Skin epidermis (tissue), 12 donors: ENCODE measurements at regions not wholly inside any gene's neighbourhood (a gene's known extent, or its start where the extent isn't known, plus 50 kb on each side); places are given as distances from the start of the nearest gene placed in this dataset.

Experiments used
- H3K27ac ChIP-seq, 21 experiments: fragments of 200-600 bp; sonication (generic) in 11 of 21; one replicate each; pipeline ENCODE4 v1.5.0; 2020; ENCODE audit warnings: mild to moderate bottlenecking in 3 of 21, inconsistent platforms in 2 of 21, moderate library complexity in 2 of 21
- H3K4me3 ChIP-seq, 7 experiments: fragments of 200-600 bp; sonication (generic) in 2 of 7; one replicate each; pipeline ENCODE4 v1.5.0; 2020; ENCODE audit warnings: inconsistent platforms in 2 of 7, mild to moderate bottlenecking in 2 of 7, moderate library complexity in 1 of 7

- H3K27ac ChIP-seq: no peak overlapping the region
- no peak overlapping the region for H3K4me3 ChIP-seq
These were observed 113.6 kb upstream of the ARGLU1 start for GRCh38 chr13:106681536-106681935.

DNA sequence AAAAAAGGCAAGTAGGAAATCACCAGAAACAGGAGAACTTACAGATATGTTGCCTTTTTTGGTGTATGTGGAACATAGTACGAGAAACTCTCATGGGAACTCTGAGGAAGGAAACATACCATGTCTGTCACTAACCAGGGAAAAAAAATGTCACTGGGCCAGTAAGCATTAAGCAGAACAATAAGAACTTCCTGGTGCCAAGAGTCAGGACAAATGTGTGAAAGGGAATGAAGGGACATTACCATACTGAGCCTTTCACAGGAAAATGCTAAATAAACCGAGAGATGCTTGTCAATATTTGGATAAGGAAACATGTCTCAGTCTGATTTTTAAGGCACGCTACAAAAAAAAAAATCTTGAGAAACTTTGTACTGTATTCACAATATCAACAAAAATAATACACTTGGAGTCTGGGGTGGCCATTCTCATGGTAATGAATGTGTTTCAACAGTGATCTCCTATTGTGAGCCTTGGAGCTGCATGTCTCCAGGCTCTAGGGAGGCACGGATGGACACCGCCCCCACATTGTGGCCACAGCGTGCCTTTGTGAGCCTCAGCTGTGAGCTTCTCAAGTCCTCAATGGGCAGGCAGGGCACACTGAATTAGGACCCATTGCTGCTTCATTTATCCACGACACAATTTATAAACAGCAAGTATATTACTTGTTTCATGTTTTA, 113.0 kb upstream of the ARGLU1 start:
- H3K4me3 ChIP-seq: no peak overlapping the region
- H3K27ac ChIP-seq: no peak overlapping the region

- no peak overlapping the region for H3K27ac ChIP-seq
- H3K4me3 ChIP-seq: no peak overlapping the region
These were observed 110.9 kb upstream of the ARGLU1 start for GRCh38 chr13:106678646-106679418.

DNA sequence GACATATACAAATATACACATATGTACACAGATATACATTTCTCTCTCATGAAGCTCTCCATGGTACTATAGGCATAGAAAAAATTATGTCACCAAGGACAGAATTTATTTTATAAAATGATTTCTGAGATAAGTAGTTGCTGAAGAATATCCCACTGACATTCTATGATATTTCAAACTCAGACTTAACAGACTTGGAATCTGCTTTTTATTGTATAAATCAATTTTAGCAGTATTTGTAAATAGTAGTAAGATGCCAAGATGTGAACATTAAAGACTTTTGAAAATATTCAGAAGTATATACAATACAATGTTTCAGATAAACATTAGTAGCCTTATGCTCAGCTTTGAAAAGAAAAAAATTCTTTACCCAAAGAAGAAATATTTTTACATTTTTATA, 107.4 kb upstream of the ARGLU1 start:
- Histone ChIP-seq H3K27ac (no peak overlapping the region), H3K4me3 (no peak overlapping the region)

DNA sequence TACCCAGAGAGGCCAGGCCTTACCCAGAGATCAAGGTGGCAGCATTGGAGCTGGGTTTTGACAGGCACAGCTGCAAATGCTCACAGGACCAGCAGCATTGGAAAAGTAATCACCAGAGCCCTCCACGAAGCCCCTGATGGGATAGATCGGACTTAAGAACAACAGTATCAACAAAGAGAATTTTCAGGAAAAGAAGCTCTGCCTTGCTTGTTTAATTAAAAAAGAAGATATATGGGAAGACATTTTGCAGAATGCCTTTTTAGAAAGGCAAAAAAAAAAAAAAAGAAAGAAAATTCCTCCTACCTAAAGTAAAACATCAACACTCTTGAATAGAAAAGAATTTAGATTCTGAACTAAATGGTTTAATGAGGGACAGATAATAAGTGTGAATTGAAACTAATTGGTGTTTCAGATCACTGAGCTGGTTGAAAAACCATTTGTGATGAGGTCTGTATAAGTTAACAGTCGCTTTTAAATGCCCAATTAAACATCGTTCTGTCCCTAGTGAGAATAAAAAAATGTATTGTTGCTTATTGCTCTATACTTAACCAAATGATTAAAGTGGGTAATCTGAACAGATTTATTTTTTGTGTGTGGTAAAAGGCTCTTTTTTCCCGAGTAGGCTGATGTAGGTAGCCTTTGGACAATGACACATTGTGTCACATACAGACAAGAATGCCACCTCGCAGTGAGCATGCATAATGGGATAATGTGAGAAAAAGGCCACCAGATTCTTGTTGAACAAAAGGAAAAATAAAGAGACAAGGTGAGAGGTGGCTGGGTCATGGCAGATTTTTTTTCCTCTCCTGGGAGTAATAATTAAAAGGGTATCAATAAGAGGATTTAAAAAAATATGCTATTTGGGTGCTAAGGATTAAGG, 93.0 kb upstream of the ARGLU1 start:
- Histone ChIP-seq H3K4me3 (no peak overlapping the region), H3K27ac (no peak overlapping the region)

- H3K4me3 ChIP-seq: no peak overlapping the region
- H3K27ac ChIP-seq: no peak overlapping the region
These were observed 89.2 kb upstream of the ARGLU1 start for GRCh38 chr13:106657104-106657503.

GRCh38 chr13:106656186-106656585, 88.2 kb upstream of the ARGLU1 start:
- H3K4me3 ChIP-seq: no peak overlapping the region
- H3K27ac ChIP-seq: no peak overlapping the region

GRCh38 chr13:106651442-106651841, 83.5 kb upstream of the ARGLU1 start:
- H3K27ac ChIP-seq: peak overlapping the region in 1 of 21 experiments; percentile 14
- H3K4me3 ChIP-seq: no peak overlapping the region

- H3K4me3 ChIP-seq: no peak overlapping the region
- peak overlapping the region in 1 of 21 experiments; percentile 38 for H3K27ac ChIP-seq
These were observed 82.8 kb upstream of the ARGLU1 start for GRCh38 chr13:106650690-106651205.

GRCh38 chr13:106649495-106649894, 81.6 kb upstream of the ARGLU1 start:
- peak overlapping the region in 3 of 21 experiments; percentile 24 to 34 (median 29) for H3K27ac ChIP-seq
- H3K4me3 ChIP-seq: no peak overlapping the region

DNA sequence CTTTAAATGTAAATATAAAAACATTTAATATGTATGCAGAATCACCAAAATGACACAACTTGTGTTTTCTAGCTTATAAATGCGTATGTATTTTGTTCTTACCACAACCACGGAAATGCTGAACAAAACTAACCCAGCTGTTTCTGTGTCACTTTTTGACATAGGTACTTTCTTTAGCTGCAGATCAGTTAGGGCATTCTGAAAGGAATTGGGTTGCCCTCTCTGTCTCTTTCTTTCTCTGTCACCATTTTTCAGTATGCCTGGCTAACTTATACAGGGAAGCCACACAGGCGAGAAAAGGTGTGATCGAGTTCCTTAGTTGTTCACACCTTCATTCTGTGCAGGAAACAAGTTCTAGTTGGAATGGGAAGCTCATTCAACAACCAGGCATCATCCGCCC, 72.6 kb upstream of the ARGLU1 start:
- no peak overlapping the region for H3K4me3 ChIP-seq
- H3K27ac ChIP-seq: no peak overlapping the region

- H3K4me3 ChIP-seq: no peak overlapping the region
- no peak overlapping the region for H3K27ac ChIP-seq
These were observed 69.6 kb upstream of the ARGLU1 start for GRCh38 chr13:106637519-106637918.

DNA sequence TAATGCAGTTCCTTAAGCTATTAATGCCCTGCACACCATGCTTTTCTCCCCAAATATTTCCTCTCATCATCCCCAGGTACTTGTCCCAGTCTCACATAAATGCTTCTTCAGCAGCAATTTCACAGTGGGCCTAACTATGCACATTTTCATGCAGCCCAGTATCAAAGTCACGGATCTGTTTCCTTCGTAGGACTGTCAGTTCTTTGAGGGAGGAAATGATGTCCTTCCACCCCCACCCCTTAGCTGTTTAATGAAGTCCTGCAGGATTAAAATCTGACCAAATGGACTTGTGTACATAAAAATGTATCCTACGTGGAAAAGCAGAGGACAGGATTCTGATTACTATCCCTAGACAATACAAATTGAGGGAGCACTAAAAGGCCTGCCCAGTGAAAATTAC, 68.6 kb upstream of the ARGLU1 start:
- no peak overlapping the region for H3K4me3 ChIP-seq
- no peak overlapping the region for H3K27ac ChIP-seq

DNA sequence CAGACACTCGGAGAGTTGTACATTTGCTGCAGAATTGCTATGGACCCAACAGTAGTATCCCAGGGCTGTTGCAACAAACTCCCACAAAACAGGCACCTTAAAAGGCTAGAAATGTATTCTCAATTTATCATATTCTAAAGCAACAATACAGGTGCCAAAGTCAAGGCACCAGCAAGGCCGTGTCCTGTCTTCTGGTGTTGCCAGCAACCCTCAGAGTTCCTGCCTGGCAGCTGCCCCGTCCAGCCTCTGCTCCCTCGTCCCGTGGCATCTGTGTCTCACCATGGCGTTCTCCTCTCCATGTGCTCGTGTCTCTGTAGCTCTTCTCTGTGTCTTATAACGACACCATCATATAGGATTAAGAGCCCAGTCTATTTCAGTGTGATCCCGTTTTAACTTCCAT, 67.7 kb upstream of the ARGLU1 start:
- no peak overlapping the region for H3K4me3 ChIP-seq
- peak overlapping the region in 5 of 21 experiments; percentile 2 to 62 (median 41) for H3K27ac ChIP-seq

DNA sequence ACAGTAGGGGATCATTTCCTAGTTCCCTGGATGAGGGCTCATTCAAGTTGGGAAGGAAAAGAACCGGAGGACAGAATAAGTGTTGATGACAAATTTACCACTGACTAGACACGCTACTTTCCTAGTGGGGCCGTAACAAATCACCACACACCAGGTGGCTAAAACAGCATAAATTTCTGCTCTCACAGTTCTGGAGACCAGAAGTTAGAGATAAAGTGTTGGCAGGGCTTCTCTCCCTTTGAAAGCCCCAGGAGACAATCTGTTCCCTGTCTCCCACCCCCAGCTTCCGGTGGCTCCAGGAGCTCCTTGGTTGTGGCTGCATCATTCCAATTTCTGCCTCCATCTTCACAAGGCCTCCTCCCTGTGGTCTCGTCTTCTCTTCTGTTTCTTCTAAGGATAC, 65.4 kb upstream of the ARGLU1 start:
- H3K27ac ChIP-seq: no peak overlapping the region

GRCh38 chr13:106630650-106631049, 62.7 kb upstream of the ARGLU1 start:
- no peak overlapping the region for H3K4me3 ChIP-seq
- H3K27ac ChIP-seq: no peak overlapping the region

More for the DNA sequence above, 65.4 kb upstream of the ARGLU1 start:
- H3K4me3 ChIP-seq: no peak overlapping the region

DNA sequence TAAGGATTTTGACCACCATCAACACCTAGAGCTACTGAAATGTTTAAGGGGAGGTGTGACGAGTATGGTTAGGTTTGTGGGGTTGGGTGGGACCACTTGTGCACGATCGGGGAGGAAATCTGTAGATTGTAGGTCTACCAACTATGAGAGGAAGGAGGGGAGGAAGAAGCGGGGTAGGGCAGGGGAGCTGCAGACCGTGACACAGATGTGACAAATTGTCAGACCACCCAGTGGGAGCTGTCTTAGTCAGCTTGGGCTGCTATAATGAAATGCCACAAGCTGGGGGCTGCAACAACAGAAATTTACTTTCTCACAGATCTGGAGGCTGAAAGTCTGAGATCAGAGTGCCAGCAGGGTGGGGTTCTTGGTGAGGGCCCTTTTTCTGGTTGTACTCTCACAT, 62.2 kb upstream of the ARGLU1 start:
- Histone ChIP-seq H3K4me3 (no peak overlapping the region), H3K27ac (no peak overlapping the region)

GRCh38 chr13:106628936-106629659, 61.2 kb upstream of the ARGLU1 start:
- H3K4me3 ChIP-seq: no peak overlapping the region
- no peak overlapping the region for H3K27ac ChIP-seq

GRCh38 chr13:106626473-106626872, 58.5 kb upstream of the ARGLU1 start:
- Histone ChIP-seq H3K27ac (no peak overlapping the region), H3K4me3 (no peak overlapping the region)

DNA sequence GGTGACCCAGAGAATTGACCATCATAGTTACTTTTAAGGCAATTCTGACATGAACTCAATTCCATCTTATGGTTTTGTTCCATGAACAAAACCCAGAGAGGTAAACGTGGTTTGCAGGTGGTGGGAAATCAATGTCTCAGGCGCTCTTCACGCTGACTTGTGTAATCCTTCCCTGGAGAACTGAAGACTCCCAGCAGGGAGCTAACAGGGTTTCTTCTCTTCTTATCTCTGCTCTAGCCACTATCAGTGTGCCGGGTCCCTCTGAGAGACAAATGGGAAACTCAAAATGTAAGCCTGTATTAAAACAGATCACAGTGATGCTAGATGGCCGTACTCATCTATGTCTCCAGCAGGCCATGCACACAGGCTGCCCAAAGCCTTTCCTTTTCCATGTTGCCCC, 57.6 kb upstream of the ARGLU1 start:
- no peak overlapping the region for H3K4me3 ChIP-seq
- no peak overlapping the region for H3K27ac ChIP-seq
